Effector memory CD8-positive, alpha-beta T cell (primary cell): ENCODE measurements at regions not wholly inside any gene's neighbourhood (a gene's known extent, or its start where the extent isn't known, plus 50 kb on each side); places are given as distances from the start of the nearest gene placed in this dataset.
"Not testable (repeated sequence)": the region's sequence is repeated elsewhere in the genome, so short reads cannot be mapped to it uniquely, and the experiment has no call there.

Experiments used
- ATAC-seq: fragments of 150-1000 bp; cut with Tn5 transposase; replicated peaks from 2 replicates; pipeline ENCODE4 v1.10.0; 2021; ENCODE audit warnings: mild to moderate bottlenecking, moderate library complexity
- DNase-seq, 3 experiments: peaks; one replicate each; pipeline ENCODE4 v3.0.0; 2021
- H3K27ac Mint-ChIP-seq, 2 donors: one replicate each; pipeline ENCODE4 v1.8.0; 2022; ENCODE audit warnings: mild to moderate bottlenecking in 2 of 2, mixed read lengths in 2 of 2, moderate library complexity in 2 of 2
- H3K27me3 Mint-ChIP-seq, 2 donors: one replicate each; pipeline ENCODE4 v1.8.0; 2022; ENCODE audit warnings: mixed read lengths in 2 of 2
- H3K36me3 Mint-ChIP-seq: one replicate; pipeline ENCODE4 v1.8.0; 2022; ENCODE audit warnings: mild to moderate bottlenecking, moderate library complexity, mixed read lengths; ENCODE audit not compliant: insufficient read depth
- H3K4me1 Mint-ChIP-seq, 2 donors: one replicate each; pipeline ENCODE4 v1.8.0; 2022; ENCODE audit warnings: low read depth in 2 of 2, mixed read lengths in 2 of 2
- H3K4me3 Mint-ChIP-seq, 2 donors: one replicate each; pipeline ENCODE4 v1.8.0; 2022; ENCODE audit warnings: mild to moderate bottlenecking in 2 of 2, mixed read lengths in 2 of 2, moderate library complexity in 2 of 2
- H3K9me3 Mint-ChIP-seq, 2 donors: one replicate each; pipeline ENCODE4 v1.8.0; 2022; ENCODE audit warnings: mixed read lengths in 2 of 2

DNA sequence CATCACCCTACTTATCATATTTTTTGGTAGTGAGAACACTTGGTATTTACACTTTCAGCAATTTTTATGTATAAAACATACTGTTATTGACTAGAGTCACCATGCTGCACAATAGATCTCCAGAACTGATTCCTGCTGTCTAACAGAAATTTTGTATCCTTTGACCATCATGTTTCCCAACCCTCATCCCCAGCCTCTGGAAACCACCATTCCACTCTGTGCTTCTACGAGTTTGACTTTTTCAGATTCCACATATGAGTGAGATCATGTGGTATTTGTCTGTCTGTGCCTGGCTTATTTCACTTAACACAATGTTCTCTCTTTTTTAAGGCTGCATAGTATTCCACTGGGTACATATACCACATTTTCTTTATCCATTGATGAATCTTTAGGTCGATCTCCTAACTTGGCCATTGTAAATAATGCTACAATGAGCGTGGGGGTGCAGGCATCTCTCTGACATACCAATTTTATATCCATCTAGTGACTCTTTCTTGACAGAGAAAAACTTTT is 115.9 kb upstream of the RUNX1 start:
- H3K27me3 Mint-ChIP-seq: peaks cover 6 to 8% of the 10 kb centered on the region in 2 donors
- H3K9me3 Mint-ChIP-seq: peaks cover 0 to 4% of the 10 kb centered on the region in 2 donors
- no peak overlapping the region for H3K4me3 Mint-ChIP-seq
- no peak for ATAC-seq
- no peak for DNase-seq
- H3K36me3 Mint-ChIP-seq: no peaks in the 10 kb centered on the region
- H3K27ac Mint-ChIP-seq: no peak overlapping the region
- no peaks in the 10 kb centered on the region for H3K4me1 Mint-ChIP-seq

- Mint-ChIP-seq H3K4me1 (no peaks in the 10 kb centered on the region), H3K4me3 (no peak overlapping the region), H3K9me3 (peaks cover 0 to 4% of the 10 kb centered on the region in 2 donors), H3K36me3 (no peaks in the 10 kb centered on the region), H3K27ac (no peak overlapping the region), H3K27me3 (peaks cover 6 to 8% of the 10 kb centered on the region in 2 donors)
- ATAC-seq (no peak), DNase-seq (no peak)
Measured at GRCh38 chr21:35164380-35164779, 115.3 kb upstream of the RUNX1 start.

DNA sequence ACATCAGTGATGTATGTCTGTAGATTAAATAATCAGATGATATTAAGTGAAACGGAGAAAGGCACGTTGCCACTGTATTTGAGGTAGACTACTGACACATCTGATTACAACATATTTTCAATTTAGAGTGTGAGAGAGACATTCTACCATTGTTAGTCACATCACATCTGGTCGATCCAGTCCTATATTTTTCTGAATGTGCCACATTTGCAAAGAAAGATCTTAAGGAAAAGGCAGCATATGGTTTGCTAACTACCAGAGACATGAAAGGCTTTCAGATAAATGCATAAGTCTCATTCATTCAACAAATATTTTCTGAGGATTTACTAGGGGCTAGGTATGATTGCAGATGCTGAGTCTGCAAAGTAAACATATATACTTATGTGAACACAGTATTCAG is 114.3 kb upstream of the RUNX1 start:
- peaks cover 6 to 8% of the 10 kb centered on the region in 2 donors for H3K27me3 Mint-ChIP-seq
- DNase-seq (no peak), ATAC-seq (no peak)
- H3K27ac Mint-ChIP-seq: no peak overlapping the region
- H3K9me3 Mint-ChIP-seq: peaks cover 0 to 4% of the 10 kb centered on the region in 2 donors
- H3K4me3 Mint-ChIP-seq: no peak overlapping the region
- no peaks in the 10 kb centered on the region for H3K4me1 Mint-ChIP-seq
- H3K36me3 Mint-ChIP-seq: peaks cover 2% of the 10 kb centered on the region

DNA sequence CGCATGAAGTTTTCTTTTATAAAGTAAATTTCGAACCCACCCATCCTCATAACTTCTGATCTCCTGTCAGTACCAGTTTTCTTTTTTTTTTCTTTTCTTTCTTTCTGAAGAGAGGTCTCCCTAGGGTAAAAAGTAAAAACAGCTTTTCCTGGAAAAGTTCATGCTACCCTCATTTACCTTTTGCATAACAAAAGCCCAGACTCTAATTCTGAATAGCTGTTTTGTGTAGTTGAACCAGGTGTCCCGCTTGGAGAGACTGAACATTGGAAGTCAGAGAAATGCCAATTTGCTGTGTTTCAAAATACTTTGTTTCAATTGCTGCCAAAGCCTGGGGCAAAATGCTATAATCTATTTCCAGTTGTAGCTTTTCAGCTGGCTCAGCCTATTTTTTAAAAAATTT is 113.7 kb upstream of the RUNX1 start:
- peaks cover 2% of the 10 kb centered on the region for H3K36me3 Mint-ChIP-seq
- no peak for DNase-seq
- H3K9me3 Mint-ChIP-seq: peaks cover 0 to 4% of the 10 kb centered on the region in 2 donors
- ATAC-seq: no peak
- peaks cover 6 to 8% of the 10 kb centered on the region in 2 donors for H3K27me3 Mint-ChIP-seq
- no peak overlapping the region for H3K27ac Mint-ChIP-seq
- H3K4me1 Mint-ChIP-seq: no peaks in the 10 kb centered on the region
- no peak overlapping the region for H3K4me3 Mint-ChIP-seq

DNA sequence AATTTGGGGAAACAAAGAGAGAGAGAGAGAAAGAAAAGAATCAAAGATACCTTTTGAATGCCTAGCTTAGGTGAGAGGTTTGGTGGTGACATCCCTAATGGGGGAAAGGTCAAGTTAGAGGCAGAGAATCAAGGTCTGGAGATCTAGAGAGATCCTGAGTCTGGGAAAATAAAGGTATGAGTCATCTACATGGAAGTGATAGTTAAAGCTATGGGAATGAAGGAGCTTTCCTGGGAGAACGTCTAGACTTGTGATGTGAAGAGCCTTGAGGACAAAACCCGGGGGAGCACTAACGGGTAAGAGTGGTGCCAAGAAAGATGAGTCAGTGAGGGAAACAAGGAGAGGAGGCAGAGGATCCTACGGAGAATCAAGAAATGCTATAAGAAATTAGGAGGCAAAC is 110.8 kb upstream of the RUNX1 start:
- ATAC-seq (no peak), DNase-seq (no peak)
- Mint-ChIP-seq H3K9me3 (peaks cover 0 to 2% of the 10 kb centered on the region in 2 donors), H3K4me3 (no peak overlapping the region), H3K36me3 (peaks cover 2% of the 10 kb centered on the region), H3K27me3 (no peaks in the 10 kb centered on the region), H3K4me1 (no peaks in the 10 kb centered on the region), H3K27ac (no peak overlapping the region)

DNA sequence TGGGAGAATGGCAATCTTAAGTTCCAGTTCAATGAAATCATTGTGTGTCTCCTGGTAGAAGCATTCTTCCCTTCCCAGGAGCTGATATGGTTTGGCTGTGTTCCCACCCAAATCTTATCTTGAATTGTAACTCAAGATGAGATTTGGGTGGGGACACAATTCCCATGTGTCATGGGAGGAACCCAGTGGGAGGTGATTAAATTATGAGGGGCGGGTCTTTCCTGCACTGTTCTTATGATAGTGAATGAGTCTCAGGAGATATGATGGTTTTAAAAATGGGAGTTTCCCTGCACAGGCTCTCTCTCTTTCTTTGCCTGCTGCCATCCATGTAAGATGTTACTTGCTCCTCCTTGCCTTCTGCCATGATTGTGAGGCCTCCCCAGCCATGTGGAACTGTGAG is 108.3 kb upstream of the RUNX1 start:
- H3K4me1 Mint-ChIP-seq, DNase-seq, H3K36me3 Mint-ChIP-seq, H3K27me3 Mint-ChIP-seq, H3K27ac Mint-ChIP-seq, H3K9me3 Mint-ChIP-seq, ATAC-seq, H3K4me3 Mint-ChIP-seq: not testable (repeated sequence)

GRCh38 chr21:35156293-35157278 is 107.5 kb upstream of the RUNX1 start:
- Mint-ChIP-seq H3K36me3 (peaks cover 2% of the 10 kb centered on the region), H3K27ac (no peak overlapping the region), H3K4me1 (no peaks in the 10 kb centered on the region), H3K9me3 (peaks cover 0 to 2% of the 10 kb centered on the region in 2 donors), H3K27me3 (no peaks in the 10 kb centered on the region), H3K4me3 (no peak overlapping the region)
- no peak for DNase-seq
- ATAC-seq: no peak

DNA sequence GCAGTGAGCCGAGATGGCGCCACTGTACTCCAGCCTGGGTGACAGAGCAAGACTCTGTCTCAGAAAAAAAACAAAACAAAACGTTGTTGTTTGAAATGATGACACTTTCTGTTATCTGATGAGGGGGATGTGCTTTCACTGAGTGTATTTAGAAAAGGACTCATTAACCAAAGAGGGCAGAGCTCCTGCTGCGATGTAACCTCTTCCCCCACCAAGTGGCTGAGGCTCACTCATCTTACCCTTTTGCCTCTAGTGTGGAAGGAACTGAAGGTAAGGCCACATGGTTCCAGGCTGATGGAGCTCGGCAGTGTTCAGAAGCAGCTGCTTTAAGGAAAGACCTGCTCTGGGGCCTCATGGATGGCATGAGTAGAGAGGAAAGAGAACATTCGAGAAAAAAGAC is 105.7 kb upstream of the RUNX1 start:
- Mint-ChIP-seq H3K36me3 (peaks cover 2% of the 10 kb centered on the region), H3K4me1 (no peaks in the 10 kb centered on the region)

GRCh38 chr21:35153671-35154070 is 104.6 kb upstream of the RUNX1 start:
- H3K36me3 Mint-ChIP-seq: no peaks in the 10 kb centered on the region
- DNase-seq (no peak), ATAC-seq (no peak)
- no peak overlapping the region for H3K27ac Mint-ChIP-seq
- H3K4me1 Mint-ChIP-seq: no peaks in the 10 kb centered on the region
- H3K27me3 Mint-ChIP-seq: peaks cover 0 to 9% of the 10 kb centered on the region in 2 donors
- H3K4me3 Mint-ChIP-seq: no peak overlapping the region
- peaks cover 0 to 2% of the 10 kb centered on the region in 2 donors for H3K9me3 Mint-ChIP-seq

More for the DNA sequence above, 105.7 kb upstream of the RUNX1 start:
- DNase-seq: no peak
- Mint-ChIP-seq H3K9me3 (peaks cover 0 to 2% of the 10 kb centered on the region in 2 donors), H3K27me3 (peaks cover 0 to 7% of the 10 kb centered on the region in 2 donors), H3K4me3 (no peak overlapping the region), H3K27ac (no peak overlapping the region)
- ATAC-seq: no peak

GRCh38 chr21:35150562-35151226 is 101.6 kb upstream of the RUNX1 start:
- DNase-seq: no peak

DNA sequence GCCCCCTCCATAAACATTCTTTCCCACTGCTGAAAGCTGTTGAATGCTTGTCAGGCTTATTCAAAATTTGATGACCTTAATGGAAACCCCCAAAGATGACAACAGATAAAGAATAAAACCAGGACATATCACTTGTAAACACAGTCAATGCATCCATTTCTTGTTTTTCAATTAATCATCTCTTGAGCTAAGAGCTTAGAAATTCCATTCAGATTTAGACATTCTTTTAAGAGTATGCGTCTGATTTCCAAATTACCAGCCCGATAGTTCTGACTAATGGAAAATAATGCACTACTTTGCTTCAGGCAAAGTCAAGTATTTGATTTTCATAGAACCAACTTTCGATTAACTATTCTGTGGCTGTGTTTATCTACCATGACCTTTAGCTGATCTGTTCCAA is 100.6 kb upstream of the RUNX1 start:
- DNase-seq (no peak), ATAC-seq (no peak)
- H3K27ac Mint-ChIP-seq: no peak overlapping the region
- no peak overlapping the region for H3K4me3 Mint-ChIP-seq
- no peaks in the 10 kb centered on the region for H3K36me3 Mint-ChIP-seq
- peaks cover 0 to 8% of the 10 kb centered on the region in 2 donors for H3K4me1 Mint-ChIP-seq
- peaks cover 4 to 20% of the 10 kb centered on the region in 2 donors for H3K27me3 Mint-ChIP-seq
- H3K9me3 Mint-ChIP-seq: no peaks in the 10 kb centered on the region

More at GRCh38 chr21:35150562-35151226, 101.6 kb upstream of the RUNX1 start:
- Mint-ChIP-seq H3K4me3 (no peak overlapping the region), H3K27ac (no peak overlapping the region), H3K9me3 (no peaks in the 10 kb centered on the region), H3K36me3 (no peaks in the 10 kb centered on the region), H3K27me3 (peaks cover 0 to 11% of the 10 kb centered on the region in 2 donors), H3K4me1 (peaks cover 0 to 8% of the 10 kb centered on the region in 2 donors)
- no peak for ATAC-seq

- H3K9me3 Mint-ChIP-seq: no peaks in the 10 kb centered on the region
- H3K36me3 Mint-ChIP-seq: no peaks in the 10 kb centered on the region
- peaks cover 0 to 8% of the 10 kb centered on the region in 2 donors for H3K4me1 Mint-ChIP-seq
- ATAC-seq (no peak), DNase-seq (no peak)
- no peak overlapping the region for H3K27ac Mint-ChIP-seq
- H3K4me3 Mint-ChIP-seq: no peak overlapping the region
- H3K27me3 Mint-ChIP-seq: peaks cover 5 to 20% of the 10 kb centered on the region in 2 donors
Measured at GRCh38 chr21:35147439-35147838, 98.3 kb upstream of the RUNX1 start.

DNA sequence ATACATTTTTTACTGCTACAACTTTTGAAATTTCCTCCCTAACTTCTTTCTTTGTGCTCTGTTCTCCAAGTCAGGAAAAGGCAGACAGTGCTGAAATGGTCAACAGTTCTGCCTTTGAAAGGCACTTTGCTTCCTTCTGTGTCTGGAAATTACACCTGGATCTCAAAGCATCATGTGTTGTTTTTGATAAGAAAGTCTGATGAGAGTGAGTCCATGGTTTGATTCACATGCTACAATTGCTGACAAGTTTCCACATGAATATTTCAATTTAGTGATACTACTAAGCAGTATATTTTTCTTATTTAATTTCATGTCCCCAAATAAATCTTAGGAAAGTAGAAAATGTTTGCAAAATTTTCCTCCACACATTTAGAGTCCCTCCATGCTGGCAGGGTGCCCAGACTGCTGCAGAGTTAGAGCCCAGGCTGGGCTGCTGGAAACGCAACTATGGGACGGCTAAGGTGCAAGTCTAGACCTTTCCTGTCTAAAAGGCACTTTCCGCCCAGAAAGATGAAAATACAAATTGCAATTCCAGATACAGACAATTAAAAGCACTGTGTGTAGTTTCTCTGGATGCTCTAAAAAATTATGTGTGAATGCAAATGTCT is 96.6 kb upstream of the RUNX1 start:
- ATAC-seq (no peak), DNase-seq (no peak)
- peaks cover 5 to 20% of the 10 kb centered on the region in 2 donors for H3K27me3 Mint-ChIP-seq
- H3K9me3 Mint-ChIP-seq: no peaks in the 10 kb centered on the region
- H3K4me3 Mint-ChIP-seq: no peak overlapping the region
- no peak overlapping the region for H3K27ac Mint-ChIP-seq
- H3K4me1 Mint-ChIP-seq: peaks cover 0 to 8% of the 10 kb centered on the region in 2 donors
- H3K36me3 Mint-ChIP-seq: no peaks in the 10 kb centered on the region
